GM23338 (cell line): ENCODE measurements at regions not wholly inside any gene's neighbourhood (a gene's known extent, or its start where the extent isn't known, plus 50 kb on each side); places are given as distances from the start of the nearest gene placed in this dataset.

Experiments
- ATAC-seq: fragments of 200-7000 bp; cut with Tn5 transposase; 3 replicates; pipeline ENCODE4 v1.9.1; 2020
- DNase-seq: peaks from one replicate; pipeline ENCODE4 v3.0.0-alpha.2; 2015; ENCODE audit warnings: low spot score
- H2AFZ ChIP-seq: fragments of 200-600 bp; sonication (generic); 2 replicates; pipeline ENCODE4 v1.8.0; 2016; ENCODE audit warnings: antibody characterized with exemption, mild to moderate bottlenecking, moderate library complexity
- H3F3A ChIP-seq: fragments of 200-600 bp; sonication (generic); replicated peaks from 2 replicates; pipeline ENCODE4 v1.8.0; 2017; ENCODE audit warnings: antibody characterized with exemption, mixed run types, low read depth
- H3K27ac ChIP-seq: fragments of 200-600 bp; sonication (generic); 2 replicates; pipeline ENCODE4 v1.6.1; 2016; ENCODE audit warnings: low read depth
- H3K27me3 ChIP-seq: fragments of 200-600 bp; sonication (generic); 2 replicates; pipeline ENCODE4 v1.8.0; 2016; ENCODE audit warnings: mild to moderate bottlenecking, mixed run types, moderate library complexity; ENCODE audit not compliant: insufficient read depth
- H3K36me3 ChIP-seq: fragments of 200-600 bp; sonication (generic); 2 replicates; pipeline ENCODE4 v1.8.0; 2016; ENCODE audit warnings: mild to moderate bottlenecking; ENCODE audit not compliant: insufficient read depth
- H3K4me1 ChIP-seq: fragments of 200-600 bp; sonication (generic); 2 replicates; pipeline ENCODE4 v1.8.0; 2016; ENCODE audit warnings: mild to moderate bottlenecking, moderate library complexity; ENCODE audit not compliant: insufficient read depth
- H3K4me2 ChIP-seq: fragments of 200-600 bp; sonication (generic); 2 replicates; pipeline ENCODE4 v1.7.1; 2017; ENCODE audit warnings: mixed run types
- H3K4me3 ChIP-seq: fragments of 200-600 bp; sonication (generic); 2 replicates; pipeline ENCODE4 v1.6.1; 2016; ENCODE audit warnings: mixed run types
- H3K79me2 ChIP-seq: fragments of 200-600 bp; sonication (generic); replicated peaks from 2 replicates; pipeline ENCODE4 v1.8.0; 2017; ENCODE audit warnings: mild to moderate bottlenecking; ENCODE audit not compliant: insufficient read depth
- H3K9me2 ChIP-seq: fragments of 200-600 bp; sonication (generic); 2 replicates; pipeline ENCODE4 v1.8.0; 2017; ENCODE audit not compliant: insufficient read depth
- H4K20me1 ChIP-seq: fragments of 200-600 bp; sonication (generic); replicated peaks from 2 replicates; pipeline ENCODE4 v1.8.0; 2017; ENCODE audit warnings: mild to moderate bottlenecking; ENCODE audit not compliant: insufficient read depth
- H3K27ac Mint-ChIP-seq: 2 replicates; pipeline ENCODE4 v1.8.0; 2020; ENCODE audit warnings: inconsistent platforms, mild to moderate bottlenecking, moderate library complexity, mixed read lengths
- H3K27me3 Mint-ChIP-seq: 3 replicates; pipeline ENCODE4 v1.8.0; 2022; ENCODE audit warnings: low read depth, mild to moderate bottlenecking, moderate library complexity, mixed read lengths, inconsistent platforms; ENCODE audit not compliant: insufficient read depth, poor library complexity
- H3K36me3 Mint-ChIP-seq: 3 replicates; pipeline ENCODE4 v1.8.0; 2021; ENCODE audit warnings: low read depth, mild to moderate bottlenecking, inconsistent platforms, moderate library complexity, mixed read lengths
- H3K4me1 Mint-ChIP-seq: 3 replicates; pipeline ENCODE4 v1.8.0; 2020; ENCODE audit warnings: mild to moderate bottlenecking, inconsistent platforms, mixed read lengths
- H3K4me3 Mint-ChIP-seq: 3 replicates; pipeline ENCODE4 v1.8.0; 2021; ENCODE audit warnings: moderate library complexity, mild to moderate bottlenecking, inconsistent platforms, mixed read lengths
- H3K9me3 Mint-ChIP-seq: 3 replicates; pipeline ENCODE4 v1.8.0; 2020; ENCODE audit warnings: moderate library complexity, mild to moderate bottlenecking, inconsistent platforms, mixed read lengths
- CREB1 ChIP-seq: fragments of 250-450 bp; sonication (Bioruptor Pico); IDR thresholded peaks from 2 replicates; pipeline ENCODE4 v1.5.0; 2020; ENCODE audit warnings: low read depth, mild to moderate bottlenecking, moderate library complexity
- ETS1 ChIP-seq: IDR thresholded peaks from 2 replicates; pipeline ENCODE4 v1.6.1; 2016; ENCODE audit warnings: antibody characterized with exemption
- EZH2phosphoT487 ChIP-seq: fragments of 200-600 bp; sonication (generic); IDR thresholded peaks from one replicate; pipeline ENCODE4 v1.8.1; 2018; ENCODE audit warnings: antibody characterized with exemption; ENCODE audit not compliant: unreplicated experiment
- JUNB ChIP-seq: IDR thresholded peaks from one replicate; pipeline ENCODE4 v1.6.1; 2016; ENCODE audit warnings: antibody characterized with exemption; ENCODE audit not compliant: unreplicated experiment
- NANOG ChIP-seq: IDR thresholded peaks from 2 replicates; pipeline ENCODE4 v1.6.1; 2016; ENCODE audit warnings: antibody characterized with exemption, borderline replicate concordance
- POLR2AphosphoS5 ChIP-seq: IDR thresholded peaks from 2 replicates; pipeline ENCODE4 v1.6.1; 2016; ENCODE audit warnings: antibody characterized with exemption, low read depth
- REST ChIP-seq: IDR thresholded peaks from one replicate; pipeline ENCODE4 v1.6.1; 2018; ENCODE audit warnings: antibody characterized with exemption; ENCODE audit not compliant: unreplicated experiment
- STAT1 ChIP-seq: IDR thresholded peaks from one replicate; pipeline ENCODE4 v1.6.1; 2016; ENCODE audit warnings: antibody characterized with exemption; ENCODE audit not compliant: unreplicated experiment
- ZNF114 ChIP-seq: fragments of 250-450 bp; sonication (Bioruptor Pico); IDR thresholded peaks from 2 replicates; pipeline ENCODE4 v1.5.0; 2020; ENCODE audit warnings: mild to moderate bottlenecking, moderate library complexity
- ZNF462 ChIP-seq: fragments of 250-450 bp; sonication (Bioruptor Pico); IDR thresholded peaks from 2 replicates; pipeline ENCODE4 v1.5.0; 2020; ENCODE audit warnings: mild to moderate bottlenecking, moderate library complexity

GRCh38 chr13:69028936-69029335 lies 1078.7 kb upstream of the ATXN8OS start:
- H3K27me3 Mint-ChIP-seq: peaks cover 2% of the 10 kb centered on the region
- H3K27ac Mint-ChIP-seq: no peak overlapping the region
- H3K4me2 ChIP-seq: no peak overlapping the region
- no peak overlapping the region for H3K4me3 ChIP-seq
- H3F3A ChIP-seq: no peaks in the 10 kb centered on the region
- no peaks in the 10 kb centered on the region for H3K27me3 ChIP-seq
- H3K9me2 ChIP-seq: no peaks in the 10 kb centered on the region
- TF ChIP-seq ZNF462 (no peak), STAT1 (no peak), ETS1 (no peak)
- no peaks in the 10 kb centered on the region for H3K36me3 ChIP-seq
- DNase-seq: no peak
- H2AFZ ChIP-seq: no peak overlapping the region
- H3K4me1 Mint-ChIP-seq: no peaks in the 10 kb centered on the region
- no peaks in the 10 kb centered on the region for H3K4me1 ChIP-seq
- no peak for ATAC-seq
- H3K27ac ChIP-seq: no peak overlapping the region
- no peak overlapping the region for H3K4me3 Mint-ChIP-seq
- no peaks in the 10 kb centered on the region for H3K79me2 ChIP-seq
- no peaks in the 10 kb centered on the region for H3K36me3 Mint-ChIP-seq
- H3K9me3 Mint-ChIP-seq: no peaks in the 10 kb centered on the region
- H4K20me1 ChIP-seq: no peaks in the 10 kb centered on the region

GRCh38 chr13:69020120-69020519 lies 1087.5 kb upstream of the ATXN8OS start:
- TF ChIP-seq JUNB (no peak), POLR2AphosphoS5 (no peak), EZH2phosphoT487 (no peak), ETS1 (no peak), NANOG (no peak), CREB1 (no peak), ZNF114 (CRISPR knock-in tag) (no peak), REST (no peak), STAT1 (no peak)
- 0 out of 2 replicates have a peak, but pooled peaks cover 4% of the 10 kb centered on the region for H3K9me2 ChIP-seq
- ATAC-seq: no peak

More at GRCh38 chr13:69020120-69020519, 1087.5 kb upstream of the ATXN8OS start:
- Histone ChIP-seq H3F3A (no peaks in the 10 kb centered on the region), H3K79me2 (no peaks in the 10 kb centered on the region), H3K4me1 (no peaks in the 10 kb centered on the region), H3K4me3 (no peak overlapping the region), H3K27me3 (no peaks in the 10 kb centered on the region), H4K20me1 (no peaks in the 10 kb centered on the region), H3K36me3 (no peaks in the 10 kb centered on the region), H3K27ac (no peak overlapping the region), H2AFZ (no peak overlapping the region), H3K4me2 (no peak overlapping the region)
- Mint-ChIP-seq H3K9me3 (peaks cover 9% of the 10 kb centered on the region; the same call in 2 of the 3 replicates), H3K4me3 (no peak overlapping the region), H3K36me3 (peaks cover 11% of the 10 kb centered on the region; the same call in 2 of the 3 replicates), H3K27me3 (no peaks in the 10 kb centered on the region), H3K4me1 (no peaks in the 10 kb centered on the region), H3K27ac (no peak overlapping the region)
- no peak for DNase-seq
